Activated CD4-positive, alpha-beta T cell treated with anti-CD3 and anti-CD28 coated beads for 1 hour (primary cell): ENCODE measurements at regions not wholly inside any gene's neighbourhood (a gene's known extent, or its start where the extent isn't known, plus 50 kb on each side); places are given as distances from the start of the nearest gene placed in this dataset.

Source experiments
- DNase-seq: peaks from one replicate; pipeline ENCODE4 v3.0.0-alpha.2; 2020

DNA sequence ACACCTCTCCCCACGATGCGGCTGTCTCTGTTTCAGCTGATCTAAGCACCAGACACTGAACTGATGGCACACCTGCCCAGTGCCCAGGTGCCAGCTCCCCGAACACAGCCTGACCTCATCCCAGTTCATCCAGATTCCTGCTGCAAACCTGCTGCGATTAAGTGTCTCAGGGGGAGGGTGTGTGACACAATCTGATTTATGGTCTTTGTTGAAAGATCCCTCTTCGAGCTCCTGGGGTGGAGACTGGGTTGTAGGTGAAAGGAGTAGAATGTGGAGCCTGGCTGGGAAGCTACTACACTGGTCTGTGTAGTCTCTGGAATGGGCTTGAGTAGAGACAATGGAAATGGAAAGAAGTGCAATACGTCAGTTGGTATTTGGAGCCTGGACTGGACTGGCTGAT, 390.3 kb downstream of the SHANK2 start:
- DNase-seq: no peak

DNA sequence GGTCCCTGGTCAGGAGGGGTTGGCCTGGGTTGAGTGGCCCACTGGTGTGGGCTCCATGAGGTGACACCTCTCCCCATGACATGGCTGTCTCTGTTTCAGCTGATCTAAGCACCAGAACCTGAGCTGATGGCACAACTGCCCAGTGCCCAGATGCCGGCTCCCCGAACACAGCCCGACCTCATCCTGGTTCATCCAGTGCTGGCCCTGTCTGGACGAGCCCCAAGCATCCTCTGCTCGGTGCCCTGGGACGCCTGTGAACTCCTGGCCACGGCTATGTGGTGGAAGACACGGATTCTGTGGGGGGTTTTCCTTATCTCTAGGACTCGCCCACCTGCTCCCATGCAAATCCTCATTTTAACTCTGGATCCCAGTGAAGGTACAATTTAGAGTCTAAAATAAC, 389.2 kb downstream of the SHANK2 start:
- DNase-seq: no peak

DNA sequence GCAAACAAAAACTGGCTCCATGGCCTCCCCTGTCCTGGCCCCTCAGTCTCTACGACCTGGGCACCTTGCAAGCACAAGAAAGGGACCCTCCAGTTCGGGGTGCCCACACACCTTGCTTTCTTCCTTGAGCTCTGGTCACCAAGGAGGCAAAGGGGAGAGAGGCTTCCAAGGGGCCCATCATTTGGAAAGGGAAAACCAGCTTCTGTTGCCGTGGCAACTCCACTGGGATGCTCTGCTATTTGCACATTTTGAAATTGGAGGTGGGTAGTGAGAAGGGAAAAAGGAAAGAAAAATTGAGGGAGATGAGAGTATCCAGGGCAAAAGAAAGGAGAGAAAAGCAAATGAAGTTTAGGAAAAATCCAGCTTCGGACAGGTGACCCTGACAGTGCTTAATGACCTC, 388.4 kb downstream of the SHANK2 start:
- no peak for DNase-seq

DNA sequence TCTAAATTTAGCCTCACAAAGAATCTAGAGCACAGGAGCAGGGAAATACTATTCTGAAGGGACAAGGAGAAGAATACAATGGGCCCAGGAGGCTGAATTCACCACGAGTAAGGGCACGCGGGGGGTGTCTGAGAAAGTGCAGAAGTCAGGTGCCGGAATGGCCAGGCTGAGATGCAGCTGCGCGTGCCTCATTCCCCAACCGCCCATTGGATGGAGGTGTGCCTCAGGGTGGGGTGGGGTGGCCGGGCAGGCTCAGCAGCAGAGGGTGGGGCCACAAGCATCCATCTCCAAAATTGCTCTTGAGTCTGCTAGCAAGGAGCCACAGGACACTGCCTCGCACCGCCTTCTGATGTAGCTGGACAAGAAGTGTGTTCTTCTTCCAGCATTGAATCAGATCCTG, 387.0 kb downstream of the SHANK2 start:
- no peak for DNase-seq

DNA sequence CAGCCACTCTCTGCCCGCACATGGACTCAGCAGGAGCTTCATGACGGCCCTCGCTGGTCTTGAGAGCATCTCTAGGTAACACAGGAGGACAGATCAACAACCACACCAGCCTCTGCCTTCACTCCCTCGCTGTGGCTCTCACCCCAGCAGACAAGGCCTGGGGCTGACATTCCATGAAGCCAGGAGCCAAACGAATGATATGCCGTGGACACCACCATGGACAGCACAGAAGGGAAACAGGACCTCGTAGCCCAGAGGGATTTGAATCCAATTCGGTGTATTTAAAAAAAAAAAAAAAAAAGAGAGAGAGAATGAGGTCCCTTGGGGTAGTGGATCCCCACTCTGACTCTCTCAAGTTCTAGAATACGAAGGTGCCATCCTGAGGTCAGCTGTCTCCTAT, 385.5 kb downstream of the SHANK2 start:
- no peak for DNase-seq

DNA sequence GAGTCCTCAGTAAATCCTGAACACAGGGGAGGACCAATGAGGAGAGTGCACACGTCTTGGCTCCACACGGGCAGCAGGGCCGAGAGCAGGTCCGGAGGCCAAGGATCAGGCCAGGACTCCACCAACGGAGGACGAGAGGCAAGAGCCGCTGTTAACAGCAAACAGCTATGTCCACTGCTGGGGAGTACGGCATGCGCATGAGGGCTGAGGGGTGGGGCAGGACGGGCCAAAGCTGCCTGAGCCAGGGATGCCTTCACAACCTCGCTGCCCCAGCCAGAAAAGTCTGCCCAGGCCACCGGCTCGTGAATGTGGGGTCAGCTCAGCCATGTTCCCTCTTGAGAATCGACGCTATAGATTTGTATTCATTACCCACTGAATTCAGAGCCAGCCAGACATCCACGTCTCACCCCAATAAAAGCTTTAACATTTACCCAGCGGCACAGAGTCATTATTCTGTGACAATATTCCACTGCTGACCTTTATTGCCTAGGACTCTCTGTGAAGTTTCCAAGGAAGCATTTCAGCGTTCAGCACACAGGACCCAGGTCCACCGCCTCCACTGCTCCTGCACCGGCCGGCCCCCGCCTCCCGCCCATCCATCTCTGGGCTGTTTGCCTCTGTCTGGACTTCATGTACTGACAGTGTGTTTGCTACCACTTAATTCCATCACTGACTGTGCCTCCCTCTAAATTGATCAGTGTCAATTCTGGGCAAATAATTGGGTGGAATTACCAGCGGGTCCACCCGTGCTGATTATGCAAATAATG, 384.9 kb downstream of the SHANK2 start:
- no peak for DNase-seq

DNA sequence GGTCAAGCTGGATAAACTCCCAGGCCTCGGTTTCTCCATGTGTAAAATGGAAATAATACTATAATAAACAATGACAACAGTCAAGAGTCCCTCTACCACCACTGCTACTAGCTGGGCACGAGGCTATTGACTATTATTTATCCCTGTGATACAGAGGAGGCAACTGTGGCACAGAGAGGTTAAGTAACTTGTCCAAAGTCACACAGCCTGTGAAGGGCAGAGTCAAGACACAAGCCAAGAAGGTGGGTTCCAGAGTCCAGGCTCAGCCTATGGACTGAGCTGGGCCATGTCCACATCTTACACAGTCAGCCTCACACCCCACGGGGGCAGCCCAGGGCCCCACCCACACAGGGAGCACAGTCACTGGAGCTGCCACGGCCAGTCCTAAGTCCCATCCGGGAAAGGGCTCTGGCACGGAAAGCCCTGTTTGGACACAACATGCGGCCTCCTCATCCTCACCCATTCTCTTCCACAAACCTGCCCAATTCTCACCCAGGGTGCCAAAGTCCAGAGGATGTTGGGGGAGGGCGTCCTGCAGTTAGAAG, 384.0 kb downstream of the SHANK2 start:
- no peak for DNase-seq

DNA sequence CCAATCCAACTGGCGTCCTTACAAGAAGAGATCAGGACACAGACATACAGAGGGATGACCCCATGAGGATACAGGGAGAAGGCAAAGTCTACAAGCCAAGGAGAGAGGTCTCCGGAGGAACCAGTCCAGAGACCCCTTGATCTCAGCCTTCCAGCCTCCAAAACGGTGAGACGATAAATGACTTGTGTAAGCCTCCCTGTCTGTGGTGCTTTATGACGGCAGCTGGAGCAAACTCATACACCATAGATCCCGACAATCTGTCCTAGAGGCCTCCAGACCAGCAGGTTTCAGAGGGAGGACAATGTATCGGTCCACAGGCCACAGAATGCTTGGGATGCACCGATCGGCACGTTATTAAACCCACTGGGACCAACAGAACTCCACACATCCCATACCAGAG, 383.3 kb downstream of the SHANK2 start:
- DNase-seq: no peak

DNA sequence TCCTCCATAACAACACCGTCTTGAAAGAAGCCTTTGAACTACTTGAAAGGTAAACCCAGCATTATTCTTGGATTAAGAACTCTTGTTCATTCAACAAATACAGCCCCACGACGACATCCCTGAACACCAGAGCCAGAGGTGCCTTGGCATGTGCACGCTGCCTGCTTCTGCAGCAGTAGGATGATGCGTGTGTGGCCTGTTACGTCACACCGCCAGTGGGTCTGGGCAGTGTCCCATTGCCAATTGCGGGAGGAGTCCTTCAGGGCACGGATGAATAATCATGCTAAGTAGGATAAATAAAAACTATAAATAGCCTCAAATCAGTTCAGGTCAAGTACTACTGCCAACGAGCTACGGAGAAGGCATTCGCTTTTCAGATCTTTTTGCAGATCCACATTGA, 380.5 kb downstream of the SHANK2 start:
- DNase-seq: no peak

DNA sequence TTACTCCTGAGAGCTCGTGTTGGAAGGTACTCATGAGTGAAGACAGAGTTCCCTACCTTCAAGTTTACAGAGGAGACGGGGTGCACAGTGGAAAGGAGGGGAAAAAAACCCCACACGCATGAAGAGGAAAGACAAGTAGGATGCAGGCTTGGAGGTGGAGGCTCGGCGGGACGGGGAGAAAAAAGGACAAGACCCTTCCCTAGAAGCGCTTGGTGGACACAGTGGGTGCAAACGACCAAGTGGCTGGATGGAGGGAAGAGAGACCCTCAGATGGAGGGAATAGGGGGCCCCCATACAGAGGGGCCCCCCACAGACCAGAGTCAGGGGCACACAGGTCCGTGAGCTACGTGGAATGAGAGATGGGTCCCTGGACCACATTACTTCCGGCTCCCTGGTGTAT, 380.1 kb downstream of the SHANK2 start:
- no peak for DNase-seq

DNA sequence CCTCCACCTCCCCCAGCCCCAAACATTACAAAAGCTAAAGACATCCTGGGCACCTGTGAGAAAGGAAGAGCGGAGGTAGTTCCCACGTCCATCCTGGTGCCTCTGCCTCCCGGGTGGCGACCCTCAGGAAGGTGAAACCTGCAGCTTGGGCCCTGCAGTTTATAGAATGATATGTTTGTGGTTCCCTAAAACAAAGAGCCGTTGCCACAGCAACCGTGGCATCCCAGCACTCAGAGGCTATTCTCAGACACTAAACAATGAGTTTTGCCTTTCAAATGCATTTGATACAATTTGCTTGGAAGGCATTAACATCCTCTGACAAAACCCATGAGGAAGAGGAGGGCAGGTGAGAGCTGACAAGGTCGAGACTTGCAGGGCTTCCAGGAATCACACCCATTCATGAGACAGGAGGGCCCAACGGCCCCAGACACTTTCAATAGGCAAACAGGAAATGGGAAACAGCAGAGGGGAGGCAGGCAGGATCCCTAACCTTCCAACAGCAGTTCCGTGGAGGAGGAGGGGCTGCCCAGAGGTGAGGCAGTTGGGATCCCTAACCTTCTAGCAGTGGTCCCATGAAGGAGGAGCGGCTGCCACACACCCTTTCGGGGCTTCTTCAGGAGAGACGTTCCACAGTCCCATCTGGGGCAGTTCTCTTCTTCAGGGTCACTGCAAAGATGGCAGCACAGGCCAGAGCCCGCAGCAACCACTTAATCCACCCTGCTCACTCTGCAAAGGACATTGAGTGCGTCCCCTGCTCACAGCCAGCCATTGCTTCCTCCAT, 379.2 kb downstream of the SHANK2 start:
- DNase-seq: no peak

DNA sequence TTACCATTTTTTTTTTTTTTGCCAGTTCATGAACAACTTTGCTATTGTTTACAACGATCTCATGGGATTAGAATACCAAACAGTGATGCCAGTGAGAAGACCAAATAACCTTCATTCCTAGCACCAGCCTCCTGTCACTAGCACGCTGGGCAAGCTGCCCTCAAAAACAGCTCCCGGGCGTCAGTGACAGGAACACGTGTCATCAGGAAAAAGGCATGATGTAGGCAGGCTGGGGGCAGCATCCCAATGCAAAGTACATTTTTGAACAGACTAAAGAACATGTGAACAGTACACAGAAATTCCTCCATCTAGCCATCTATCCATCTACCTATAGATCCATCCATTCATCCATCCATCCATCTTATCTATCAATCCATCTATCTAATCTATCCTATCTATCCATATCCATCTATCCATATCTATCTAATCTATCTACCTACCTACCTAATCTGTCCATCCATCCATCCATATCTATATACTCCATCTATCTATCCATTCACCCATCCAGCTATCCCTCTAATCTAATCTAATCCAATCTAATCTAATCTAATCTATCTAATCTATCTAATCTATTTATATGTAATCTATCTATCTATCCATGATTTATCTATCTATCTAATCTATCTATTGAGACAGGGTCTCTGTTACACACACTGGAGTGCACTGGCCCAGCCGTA, 378.5 kb downstream of the SHANK2 start:
- no peak for DNase-seq

DNA sequence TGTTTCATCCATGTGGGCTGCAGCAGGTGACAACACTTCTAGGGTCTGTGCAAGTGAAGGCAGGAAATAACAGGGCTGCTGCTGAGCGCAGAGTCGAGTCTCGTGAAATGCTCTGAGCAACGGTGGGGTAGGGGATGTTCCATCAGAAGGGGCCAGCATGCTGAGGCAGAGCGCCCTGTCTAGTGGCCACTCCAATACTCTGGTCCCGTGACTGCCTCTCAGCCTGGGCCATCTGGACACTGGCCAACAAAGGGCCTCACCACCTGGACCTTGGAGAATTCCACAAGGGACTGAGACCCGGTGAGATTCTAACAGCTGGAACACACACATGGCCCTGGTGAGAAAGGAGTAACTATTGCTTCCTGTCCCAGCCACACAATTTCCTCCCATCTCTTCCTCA, 375.7 kb downstream of the SHANK2 start:
- no peak for DNase-seq

DNA sequence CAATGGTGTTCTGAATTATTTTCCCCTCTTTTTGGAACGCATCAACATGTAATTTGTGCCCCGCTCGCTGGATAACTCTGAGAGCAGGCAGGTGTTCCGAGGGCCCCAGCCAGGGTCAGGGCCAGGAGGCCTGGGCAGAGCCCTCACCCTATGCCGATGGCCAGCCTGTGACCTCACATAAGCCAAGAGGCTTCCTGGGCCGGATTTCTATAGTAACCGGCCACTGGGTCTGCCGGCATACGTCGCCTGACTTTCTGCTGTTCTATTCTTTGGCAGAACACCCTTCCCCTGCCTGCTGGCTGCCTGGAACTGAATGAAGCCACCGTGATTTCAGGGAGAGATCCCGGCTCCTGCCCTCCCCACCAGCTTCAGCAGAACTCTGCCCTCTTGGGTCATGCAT, 375.2 kb downstream of the SHANK2 start:
- no peak for DNase-seq

DNA sequence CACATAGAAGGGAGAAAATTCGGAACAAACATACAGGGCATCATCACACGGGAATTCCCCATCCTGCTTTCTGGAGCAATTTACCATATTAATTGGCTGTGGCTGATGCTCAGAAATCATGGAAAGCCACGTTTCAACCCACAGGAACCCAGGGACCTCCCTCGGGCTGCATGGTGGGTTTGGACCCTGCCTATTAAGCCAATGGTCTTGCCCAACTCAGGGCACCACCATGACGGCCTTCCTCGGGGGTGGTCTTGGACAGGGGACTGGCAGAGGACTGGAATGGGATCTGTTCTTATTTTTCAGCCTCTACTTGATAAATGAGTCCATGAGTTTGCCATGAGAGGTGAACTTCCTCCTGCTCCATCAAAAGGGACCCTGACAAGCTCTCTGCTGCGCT, 374.0 kb downstream of the SHANK2 start:
- no peak for DNase-seq

DNA sequence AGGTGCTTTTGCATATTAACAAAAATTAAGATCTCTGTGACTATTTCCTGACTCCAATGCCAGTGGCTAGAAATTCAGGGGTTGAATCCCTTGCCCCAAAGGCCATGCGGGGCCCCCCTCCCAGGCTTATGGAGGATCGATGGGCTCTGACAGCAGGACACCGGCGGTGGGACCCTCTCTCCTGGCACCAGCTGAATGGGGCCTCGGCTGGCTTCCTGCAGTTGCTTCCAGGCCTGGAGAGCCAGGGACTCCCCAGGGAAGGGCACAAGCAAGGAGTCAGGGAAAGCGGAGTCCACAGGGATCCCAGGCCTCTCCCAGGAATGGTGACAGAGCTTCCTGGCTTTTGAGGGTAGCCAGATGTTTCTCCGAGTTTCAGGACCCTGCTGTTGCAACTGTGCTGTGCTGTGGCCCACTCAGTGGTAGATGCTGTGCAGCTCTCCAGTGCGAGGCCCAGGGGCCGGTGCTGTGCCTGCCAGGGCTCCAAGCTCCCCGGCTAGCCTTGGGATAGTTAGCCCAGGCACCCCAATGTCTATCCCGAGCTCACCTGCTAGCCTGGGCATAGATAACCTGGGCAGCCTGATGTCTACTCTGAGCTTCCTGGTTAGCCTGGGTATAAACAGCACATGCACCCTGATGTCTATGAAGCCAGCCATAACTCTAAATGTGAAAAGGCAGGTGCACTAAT, 372.6 kb downstream of the SHANK2 start:
- no peak for DNase-seq

DNA sequence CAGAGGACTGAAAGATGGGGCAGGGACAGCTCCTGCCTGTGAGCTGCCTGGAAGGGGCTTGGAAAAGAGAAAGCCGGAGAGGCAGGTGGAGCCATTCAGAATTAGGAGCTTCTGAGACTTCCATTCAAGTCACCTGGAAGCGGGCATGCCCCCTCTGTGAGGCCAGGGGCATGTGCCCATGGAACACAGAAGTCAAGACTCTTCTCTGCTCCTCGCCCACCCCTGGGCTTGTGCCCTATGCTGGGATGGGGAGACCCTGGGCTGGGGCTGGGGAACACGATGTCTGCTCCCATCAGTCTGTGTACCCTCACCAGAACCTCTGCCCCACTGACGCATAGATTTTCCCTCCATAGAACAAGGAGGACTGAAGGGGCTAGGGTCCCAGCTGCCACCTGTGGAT, 372.0 kb downstream of the SHANK2 start:
- no peak for DNase-seq

DNA sequence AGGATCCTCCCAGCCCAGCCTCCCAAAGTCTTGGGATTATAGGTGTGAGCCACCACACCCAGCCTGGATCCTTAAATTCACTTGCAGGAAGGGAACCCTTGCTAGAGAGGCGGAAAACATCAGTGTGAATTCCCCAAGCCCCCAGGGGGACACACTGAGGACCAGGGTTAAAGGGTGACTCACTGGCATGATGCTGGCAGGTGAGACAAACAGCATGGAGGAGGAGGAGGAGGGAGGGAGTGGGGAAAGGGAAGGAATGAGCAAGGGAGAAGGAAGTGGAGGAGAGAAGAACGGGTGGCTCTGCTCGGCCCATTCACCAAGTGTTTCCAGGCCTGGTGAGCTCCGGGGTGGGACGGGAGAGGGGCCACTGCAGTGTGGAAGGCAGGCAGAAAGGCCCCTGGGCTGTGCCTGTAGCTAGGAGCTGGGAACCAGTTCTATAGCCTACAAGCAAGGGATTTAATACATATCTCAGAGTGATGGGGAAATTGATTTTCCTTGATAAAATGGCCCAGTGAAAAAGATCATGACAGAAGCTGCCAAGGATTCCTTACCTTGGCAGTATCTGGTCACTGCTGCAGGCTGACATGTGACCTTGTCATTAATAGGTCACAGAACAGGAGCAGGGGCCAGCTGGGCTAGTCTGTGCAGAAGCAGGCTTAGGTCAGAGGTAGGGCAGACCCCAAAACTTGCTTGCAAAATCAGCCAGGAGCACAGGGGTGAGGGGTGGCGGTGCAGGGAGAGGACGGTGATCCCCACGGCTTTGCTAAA, 370.2 kb downstream of the SHANK2 start:
- no peak for DNase-seq

DNA sequence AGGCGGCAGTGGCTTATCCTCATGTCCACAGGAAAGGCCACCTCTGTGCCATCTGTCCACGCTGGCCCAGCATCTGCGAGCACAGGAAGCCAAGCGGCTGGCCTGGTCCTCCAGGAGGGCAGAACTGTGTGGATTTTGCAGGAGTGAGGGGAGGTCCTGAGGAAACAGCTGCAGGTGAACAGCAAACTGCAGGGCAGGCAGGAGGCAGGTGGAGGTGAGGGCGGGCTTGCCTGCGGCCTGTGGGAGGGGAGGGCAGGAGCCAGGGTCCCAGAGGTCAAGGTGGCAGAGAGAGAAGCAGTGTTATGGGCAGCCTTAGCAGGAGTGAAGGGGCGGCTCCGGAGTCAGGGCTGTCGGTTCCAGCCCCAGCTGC, 369.7 kb downstream of the SHANK2 start:
- DNase-seq: no peak

DNA sequence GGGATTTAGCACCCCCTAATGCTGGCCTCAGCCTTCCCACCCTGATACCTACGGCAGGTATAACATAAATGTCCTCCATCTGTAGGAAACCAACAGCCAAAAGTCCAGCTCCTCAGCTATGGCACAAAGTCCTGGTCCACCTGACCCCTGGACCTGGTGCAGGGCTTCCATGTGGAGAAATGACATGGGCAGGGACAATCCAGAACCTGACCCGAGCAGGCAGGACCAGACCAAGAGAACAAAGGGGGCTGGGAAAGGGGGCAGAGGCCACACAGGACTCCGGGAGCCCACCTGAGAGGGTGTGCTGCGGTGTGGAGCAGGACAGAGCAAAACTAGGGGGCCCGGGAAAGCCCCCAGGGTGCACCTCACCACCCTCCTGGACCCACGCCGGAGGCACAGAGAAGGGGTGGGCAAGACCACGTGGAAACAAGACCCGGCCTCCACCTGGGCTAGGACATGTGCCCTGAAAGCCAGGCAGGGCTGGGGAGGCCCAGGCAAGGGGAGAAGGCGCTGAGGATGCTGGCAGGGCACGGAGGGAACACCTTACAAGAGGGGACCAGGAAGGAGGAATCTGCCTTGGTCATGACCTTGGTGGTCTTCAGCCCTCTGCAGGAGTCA, 368.9 kb downstream of the SHANK2 start:
- DNase-seq: no peak

DNA sequence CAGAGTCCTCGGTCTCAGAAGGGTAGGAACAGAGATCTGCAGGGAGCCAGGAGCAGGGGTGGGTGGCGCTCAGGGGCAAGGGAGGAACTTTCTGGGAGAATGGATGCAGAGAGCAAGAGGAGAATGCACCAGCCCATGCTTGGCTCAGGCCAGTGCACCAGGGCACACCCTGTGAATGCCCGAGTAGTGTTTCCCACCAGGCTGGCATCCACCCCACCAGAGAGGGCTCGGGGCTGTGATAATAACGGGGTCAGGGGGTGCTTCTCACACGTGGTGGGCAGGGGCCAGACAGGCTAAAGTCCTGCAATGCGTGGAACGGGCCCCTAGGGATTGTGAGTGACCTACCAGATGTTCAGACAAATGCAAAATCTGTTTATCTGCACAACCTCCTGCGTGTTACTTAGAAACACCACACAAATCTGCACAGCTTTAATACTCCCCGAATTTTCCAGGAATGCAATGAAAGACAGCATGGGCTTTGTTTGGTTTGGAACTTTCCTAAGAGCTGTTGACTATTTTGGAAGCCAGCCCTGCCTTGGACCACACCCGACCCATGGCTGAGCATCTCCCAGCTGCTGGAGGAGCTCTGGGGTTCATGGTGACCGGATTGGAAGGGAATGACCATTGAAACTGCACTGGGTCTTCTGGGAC, 368.3 kb downstream of the SHANK2 start:
- DNase-seq: no peak
